ENCODE measurements at regions not wholly inside any gene's neighbourhood (a gene's known extent, or its start where the extent isn't known, plus 50 kb on each side); places are given as distances from the start of the nearest gene placed in this dataset.

DNA sequence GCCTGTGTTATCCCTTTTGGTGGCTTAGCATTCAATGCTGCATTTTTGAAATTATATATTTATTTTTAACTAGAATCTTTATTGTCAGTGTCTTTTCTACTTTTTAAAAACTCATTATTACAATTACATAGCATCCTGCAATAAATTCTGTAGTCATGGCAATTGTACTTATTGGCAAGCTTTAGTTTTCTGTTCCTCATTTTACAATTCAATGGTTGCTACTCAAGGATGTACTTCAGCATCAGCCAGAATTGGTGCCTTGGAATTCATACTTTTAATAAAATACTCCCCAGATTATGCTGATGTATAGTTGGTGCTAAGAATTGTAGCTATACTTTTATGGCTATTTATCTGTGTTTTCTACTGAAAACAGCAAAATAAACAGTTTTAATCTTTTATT is 1756.8 kb upstream of the SEL1L start:
- TF ChIP-seq EZH2 (IDR thresholded peaks at IDR 0.05) = no peak
- no peak for TF ChIP-seq POLR2AphosphoS5 (IDR thresholded peaks at IDR 0.05; ENCODE audit: borderline replicate concordance, low read depth, low read length)
